Erythroblast (primary cell): ENCODE measurements at regions not wholly inside any gene's neighbourhood (a gene's known extent, or its start where the extent isn't known, plus 50 kb on each side); places are given as distances from the start of the nearest gene placed in this dataset.

ENCODE experiments used
- GATA1 ChIP-seq: IDR thresholded peaks from 2 replicates; pipeline ENCODE4 v1.6.1; 2011; ENCODE audit warnings: low read depth, mild to moderate bottlenecking, control low read depth, low read length, moderate library complexity
- POLR2A ChIP-seq: IDR thresholded peaks from 2 replicates; pipeline ENCODE4 v1.6.1; 2011; ENCODE audit warnings: mild to moderate bottlenecking, low read length

- no peak for TF ChIP-seq POLR2A
- no peak for TF ChIP-seq GATA1
These were observed 406.3 kb upstream of the CPEB2 start for GRCh38 chr4:14596028-14596427.
